GM23338 (cell line): ENCODE measurements at regions not wholly inside any gene's neighbourhood (a gene's known extent, or its start where the extent isn't known, plus 50 kb on each side); places are given as distances from the start of the nearest gene placed in this dataset.

Source experiments
- ATAC-seq: fragments of 200-7000 bp; cut with Tn5 transposase; 3 replicates; pipeline ENCODE4 v1.9.1; 2020
- DNase-seq: peaks from one replicate; pipeline ENCODE4 v3.0.0-alpha.2; 2015; ENCODE audit warnings: low spot score
- H2AFZ ChIP-seq: fragments of 200-600 bp; sonication (generic); 2 replicates; pipeline ENCODE4 v1.8.0; 2016; ENCODE audit warnings: antibody characterized with exemption, mild to moderate bottlenecking, moderate library complexity
- H3F3A ChIP-seq: fragments of 200-600 bp; sonication (generic); replicated peaks from 2 replicates; pipeline ENCODE4 v1.8.0; 2017; ENCODE audit warnings: antibody characterized with exemption, mixed run types, low read depth
- H3K27ac ChIP-seq: fragments of 200-600 bp; sonication (generic); 2 replicates; pipeline ENCODE4 v1.6.1; 2016; ENCODE audit warnings: low read depth
- H3K27me3 ChIP-seq: fragments of 200-600 bp; sonication (generic); 2 replicates; pipeline ENCODE4 v1.8.0; 2016; ENCODE audit warnings: mild to moderate bottlenecking, mixed run types, moderate library complexity; ENCODE audit not compliant: insufficient read depth
- H3K36me3 ChIP-seq: fragments of 200-600 bp; sonication (generic); 2 replicates; pipeline ENCODE4 v1.8.0; 2016; ENCODE audit warnings: mild to moderate bottlenecking; ENCODE audit not compliant: insufficient read depth
- H3K4me1 ChIP-seq: fragments of 200-600 bp; sonication (generic); 2 replicates; pipeline ENCODE4 v1.8.0; 2016; ENCODE audit warnings: mild to moderate bottlenecking, moderate library complexity; ENCODE audit not compliant: insufficient read depth
- H3K4me2 ChIP-seq: fragments of 200-600 bp; sonication (generic); 2 replicates; pipeline ENCODE4 v1.7.1; 2017; ENCODE audit warnings: mixed run types
- H3K4me3 ChIP-seq: fragments of 200-600 bp; sonication (generic); 2 replicates; pipeline ENCODE4 v1.6.1; 2016; ENCODE audit warnings: mixed run types
- H3K79me2 ChIP-seq: fragments of 200-600 bp; sonication (generic); replicated peaks from 2 replicates; pipeline ENCODE4 v1.8.0; 2017; ENCODE audit warnings: mild to moderate bottlenecking; ENCODE audit not compliant: insufficient read depth
- H3K9me2 ChIP-seq: fragments of 200-600 bp; sonication (generic); 2 replicates; pipeline ENCODE4 v1.8.0; 2017; ENCODE audit not compliant: insufficient read depth
- H4K20me1 ChIP-seq: fragments of 200-600 bp; sonication (generic); replicated peaks from 2 replicates; pipeline ENCODE4 v1.8.0; 2017; ENCODE audit warnings: mild to moderate bottlenecking; ENCODE audit not compliant: insufficient read depth
- H3K27ac Mint-ChIP-seq: 2 replicates; pipeline ENCODE4 v1.8.0; 2020; ENCODE audit warnings: inconsistent platforms, mild to moderate bottlenecking, moderate library complexity, mixed read lengths
- H3K27me3 Mint-ChIP-seq: 3 replicates; pipeline ENCODE4 v1.8.0; 2022; ENCODE audit warnings: low read depth, mild to moderate bottlenecking, moderate library complexity, mixed read lengths, inconsistent platforms; ENCODE audit not compliant: insufficient read depth, poor library complexity
- H3K36me3 Mint-ChIP-seq: 3 replicates; pipeline ENCODE4 v1.8.0; 2021; ENCODE audit warnings: low read depth, mild to moderate bottlenecking, inconsistent platforms, moderate library complexity, mixed read lengths
- H3K4me1 Mint-ChIP-seq: 3 replicates; pipeline ENCODE4 v1.8.0; 2020; ENCODE audit warnings: mild to moderate bottlenecking, inconsistent platforms, mixed read lengths
- H3K4me3 Mint-ChIP-seq: 3 replicates; pipeline ENCODE4 v1.8.0; 2021; ENCODE audit warnings: moderate library complexity, mild to moderate bottlenecking, inconsistent platforms, mixed read lengths
- H3K9me3 Mint-ChIP-seq: 3 replicates; pipeline ENCODE4 v1.8.0; 2020; ENCODE audit warnings: moderate library complexity, mild to moderate bottlenecking, inconsistent platforms, mixed read lengths
- CREB1 ChIP-seq: fragments of 250-450 bp; sonication (Bioruptor Pico); IDR thresholded peaks from 2 replicates; pipeline ENCODE4 v1.5.0; 2020; ENCODE audit warnings: low read depth, mild to moderate bottlenecking, moderate library complexity
- CTCF ChIP-seq, 2 experiments: fragments of 200-600 bp in 1 of 2; sonication (generic) in 1 of 2; conservative IDR thresholded peaks; 2 replicates each; pipeline versions ENCODE4 v1.5.1 to v1.6.1; 2016 to 2017; ENCODE audit warnings: antibody characterized with exemption in 2 of 2, low read depth in 2 of 2, mild to moderate bottlenecking in 2 of 2, moderate library complexity in 1 of 2
- EZH2 ChIP-seq: fragments of 200-600 bp; sonication (generic); IDR thresholded peaks from one replicate; pipeline ENCODE4 v1.8.0; 2017; ENCODE audit warnings: antibody characterized with exemption, mild to moderate bottlenecking, low read depth; ENCODE audit not compliant: unreplicated experiment
- EZH2phosphoT487 ChIP-seq: fragments of 200-600 bp; sonication (generic); IDR thresholded peaks from one replicate; pipeline ENCODE4 v1.8.1; 2018; ENCODE audit warnings: antibody characterized with exemption; ENCODE audit not compliant: unreplicated experiment
- JUNB ChIP-seq: IDR thresholded peaks from one replicate; pipeline ENCODE4 v1.6.1; 2016; ENCODE audit warnings: antibody characterized with exemption; ENCODE audit not compliant: unreplicated experiment
- NANOG ChIP-seq: IDR thresholded peaks from 2 replicates; pipeline ENCODE4 v1.6.1; 2016; ENCODE audit warnings: antibody characterized with exemption, borderline replicate concordance
- POLR2AphosphoS5 ChIP-seq: IDR thresholded peaks from 2 replicates; pipeline ENCODE4 v1.6.1; 2016; ENCODE audit warnings: antibody characterized with exemption, low read depth
- STAT1 ChIP-seq: IDR thresholded peaks from one replicate; pipeline ENCODE4 v1.6.1; 2016; ENCODE audit warnings: antibody characterized with exemption; ENCODE audit not compliant: unreplicated experiment
- ZNF114 ChIP-seq: fragments of 250-450 bp; sonication (Bioruptor Pico); IDR thresholded peaks from 2 replicates; pipeline ENCODE4 v1.5.0; 2020; ENCODE audit warnings: mild to moderate bottlenecking, moderate library complexity
- ZNF331 ChIP-seq: fragments of 250-450 bp; sonication (Bioruptor Pico); IDR thresholded peaks from 2 replicates; pipeline ENCODE4 v1.5.0; 2020; ENCODE audit warnings: low read depth, mild to moderate bottlenecking, moderate library complexity
- ZNF462 ChIP-seq: fragments of 250-450 bp; sonication (Bioruptor Pico); IDR thresholded peaks from 2 replicates; pipeline ENCODE4 v1.5.0; 2020; ENCODE audit warnings: mild to moderate bottlenecking, moderate library complexity
- TF ChIP-seq, protein P1 (sequence below): IDR thresholded peaks from one replicate; pipeline ENCODE4 v1.6.1; 2018; ENCODE audit warnings: antibody characterized with exemption; ENCODE audit not compliant: unreplicated experiment
- TF ChIP-seq, protein P2 (sequence below): IDR thresholded peaks from 2 replicates; pipeline ENCODE4 v1.6.1; 2016; ENCODE audit warnings: antibody characterized with exemption

DNA sequence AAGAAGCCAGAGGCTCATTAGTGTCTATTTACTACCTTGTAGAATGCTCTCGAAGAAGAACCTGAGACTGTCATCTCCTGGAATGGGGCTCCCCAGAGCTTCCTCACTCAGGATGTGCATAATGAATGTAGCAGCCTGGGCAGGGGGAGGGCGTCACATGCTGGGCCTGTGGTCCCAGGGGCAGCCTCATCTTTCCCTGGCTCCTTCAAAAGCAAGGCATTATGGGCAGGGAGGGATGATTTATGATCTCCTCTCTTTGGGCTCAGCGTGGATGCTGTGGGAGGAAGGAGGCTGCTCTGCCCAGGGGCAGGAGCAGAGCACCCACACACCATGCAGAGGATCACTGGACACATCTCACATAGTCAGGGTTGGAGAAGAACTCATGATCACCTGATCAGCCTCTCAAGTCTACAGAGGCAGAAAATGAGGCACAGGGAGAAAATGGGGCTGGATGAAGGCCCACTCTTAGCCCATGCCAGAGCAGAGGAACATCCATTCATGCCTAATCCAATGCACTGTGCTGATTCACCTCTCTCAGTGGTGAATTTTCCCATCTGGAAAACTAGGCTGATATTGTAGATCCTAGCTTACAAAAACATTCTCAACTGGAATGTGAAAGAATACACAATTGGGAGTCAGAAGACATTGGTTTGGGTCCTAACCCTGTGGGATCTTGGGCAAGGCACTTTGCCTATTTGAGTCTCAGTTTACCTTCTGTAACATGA is 173.7 kb downstream of the CARTPT start:
- peaks cover 13% of the 10 kb centered on the region; the same call in 2 of the 3 replicates for H3K9me3 Mint-ChIP-seq
- H3K9me2 ChIP-seq, result peaks cover 10% of the 10 kb centered on the region

More for the DNA sequence above, 173.7 kb downstream of the CARTPT start:
- H4K20me1 ChIP-seq, result no peaks in the 10 kb centered on the region
- H3K27me3 ChIP-seq, result no peaks in the 10 kb centered on the region
- H3K27me3 Mint-ChIP-seq, result peaks cover 5% of the 10 kb centered on the region
- DNase-seq (peak; percentile 4), ATAC-seq (peak; percentile 67)
- H3K79me2 ChIP-seq, result no peaks in the 10 kb centered on the region
- no peaks in the 10 kb centered on the region for H3K36me3 ChIP-seq
- H2AFZ ChIP-seq, result 0 out of 2 replicates have a peak overlapping the region, but pooled peaks have one; percentile 24
- no peak overlapping the region for H3K4me3 ChIP-seq
- H3K27ac Mint-ChIP-seq, result no peak overlapping the region
- no peak overlapping the region for H3K27ac ChIP-seq
- no peaks in the 10 kb centered on the region for H3F3A ChIP-seq
- TF ChIP-seq, protein P1, sequence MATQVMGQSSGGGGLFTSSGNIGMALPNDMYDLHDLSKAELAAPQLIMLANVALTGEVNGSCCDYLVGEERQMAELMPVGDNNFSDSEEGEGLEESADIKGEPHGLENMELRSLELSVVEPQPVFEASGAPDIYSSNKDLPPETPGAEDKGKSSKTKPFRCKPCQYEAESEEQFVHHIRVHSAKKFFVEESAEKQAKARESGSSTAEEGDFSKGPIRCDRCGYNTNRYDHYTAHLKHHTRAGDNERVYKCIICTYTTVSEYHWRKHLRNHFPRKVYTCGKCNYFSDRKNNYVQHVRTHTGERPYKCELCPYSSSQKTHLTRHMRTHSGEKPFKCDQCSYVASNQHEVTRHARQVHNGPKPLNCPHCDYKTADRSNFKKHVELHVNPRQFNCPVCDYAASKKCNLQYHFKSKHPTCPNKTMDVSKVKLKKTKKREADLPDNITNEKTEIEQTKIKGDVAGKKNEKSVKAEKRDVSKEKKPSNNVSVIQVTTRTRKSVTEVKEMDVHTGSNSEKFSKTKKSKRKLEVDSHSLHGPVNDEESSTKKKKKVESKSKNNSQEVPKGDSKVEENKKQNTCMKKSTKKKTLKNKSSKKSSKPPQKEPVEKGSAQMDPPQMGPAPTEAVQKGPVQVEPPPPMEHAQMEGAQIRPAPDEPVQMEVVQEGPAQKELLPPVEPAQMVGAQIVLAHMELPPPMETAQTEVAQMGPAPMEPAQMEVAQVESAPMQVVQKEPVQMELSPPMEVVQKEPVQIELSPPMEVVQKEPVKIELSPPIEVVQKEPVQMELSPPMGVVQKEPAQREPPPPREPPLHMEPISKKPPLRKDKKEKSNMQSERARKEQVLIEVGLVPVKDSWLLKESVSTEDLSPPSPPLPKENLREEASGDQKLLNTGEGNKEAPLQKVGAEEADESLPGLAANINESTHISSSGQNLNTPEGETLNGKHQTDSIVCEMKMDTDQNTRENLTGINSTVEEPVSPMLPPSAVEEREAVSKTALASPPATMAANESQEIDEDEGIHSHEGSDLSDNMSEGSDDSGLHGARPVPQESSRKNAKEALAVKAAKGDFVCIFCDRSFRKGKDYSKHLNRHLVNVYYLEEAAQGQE, result no peak
- no peak for TF ChIP-seq ZNF462 (CRISPR knock-in tag)
- no peak for TF ChIP-seq ZNF114 (CRISPR knock-in tag)
- TF ChIP-seq ZNF331 (CRISPR knock-in tag), result no peak
- TF ChIP-seq CTCF (conservative IDR thresholded peaks at IDR 0.05; ENCODE audit: low read depth in 2 of 2), result no peak
- TF ChIP-seq JUNB, result no peak
- TF ChIP-seq CREB1 (CRISPR knock-in tag), result no peak
- TF ChIP-seq NANOG, result no peak
- no peak for TF ChIP-seq POLR2AphosphoS5
- no peak for TF ChIP-seq EZH2
- TF ChIP-seq STAT1, result no peak
- TF ChIP-seq, protein P2, sequence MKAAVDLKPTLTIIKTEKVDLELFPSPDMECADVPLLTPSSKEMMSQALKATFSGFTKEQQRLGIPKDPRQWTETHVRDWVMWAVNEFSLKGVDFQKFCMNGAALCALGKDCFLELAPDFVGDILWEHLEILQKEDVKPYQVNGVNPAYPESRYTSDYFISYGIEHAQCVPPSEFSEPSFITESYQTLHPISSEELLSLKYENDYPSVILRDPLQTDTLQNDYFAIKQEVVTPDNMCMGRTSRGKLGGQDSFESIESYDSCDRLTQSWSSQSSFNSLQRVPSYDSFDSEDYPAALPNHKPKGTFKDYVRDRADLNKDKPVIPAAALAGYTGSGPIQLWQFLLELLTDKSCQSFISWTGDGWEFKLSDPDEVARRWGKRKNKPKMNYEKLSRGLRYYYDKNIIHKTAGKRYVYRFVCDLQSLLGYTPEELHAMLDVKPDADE, result no peak
- TF ChIP-seq EZH2phosphoT487, result no peak
- H3K4me2 ChIP-seq, result no peak overlapping the region
- H3K36me3 Mint-ChIP-seq, result no peaks in the 10 kb centered on the region
- H3K4me3 Mint-ChIP-seq, result no peak overlapping the region
- no peaks in the 10 kb centered on the region for H3K4me1 ChIP-seq
- H3K4me1 Mint-ChIP-seq, result peaks cover 15% of the 10 kb centered on the region
